MM.1S (cell line): ENCODE measurements at regions not wholly inside any gene's neighbourhood (a gene's known extent, or its start where the extent isn't known, plus 50 kb on each side); places are given as distances from the start of the nearest gene placed in this dataset.

Experiments
- DNase-seq: peaks from one replicate; pipeline ENCODE4 v3.0.0-alpha.2; 2015
- H2AFZ ChIP-seq: fragments of 300-600 bp; sonication (generic); 2 replicates; pipeline ENCODE4 v1.6.0; 2016; ENCODE audit warnings: antibody characterized with exemption, low read length
- H3F3A ChIP-seq: fragments of 300-600 bp; sonication (generic); 2 replicates; pipeline ENCODE4 v1.6.1; 2016; ENCODE audit warnings: mild to moderate bottlenecking, antibody characterized with exemption, low read length, moderate library complexity, mixed read lengths; ENCODE audit not compliant: insufficient read depth
- H3K27ac ChIP-seq: fragments of 300-600 bp; sonication (generic); 2 replicates; pipeline ENCODE4 v1.5.1; 2016; ENCODE audit warnings: mild to moderate bottlenecking, low read length
- H3K27me3 ChIP-seq: fragments of 300-600 bp; sonication (generic); replicated peaks from 2 replicates; pipeline ENCODE4 v1.6.0; 2016; ENCODE audit warnings: low read length; ENCODE audit not compliant: insufficient read depth
- H3K36me3 ChIP-seq: fragments of 300-600 bp; sonication (generic); replicated peaks from 2 replicates; pipeline ENCODE4 v1.6.1; 2016; ENCODE audit warnings: mild to moderate bottlenecking, low read length, mixed read lengths; ENCODE audit not compliant: insufficient read depth
- H3K4me1 ChIP-seq: fragments of 300-600 bp; sonication (generic); 2 replicates; pipeline ENCODE4 v1.6.1; 2016; ENCODE audit warnings: low read length, mixed read lengths
- H3K4me2 ChIP-seq: fragments of 300-600 bp; sonication (generic); 2 replicates; pipeline ENCODE4 v1.6.0; 2016; ENCODE audit warnings: low read depth, low read length
- H3K4me3 ChIP-seq: fragments of 300-600 bp; sonication (generic); 2 replicates; pipeline ENCODE4 v1.5.1; 2016; ENCODE audit warnings: low read length, mixed read lengths
- H3K79me2 ChIP-seq: fragments of 300-600 bp; sonication (generic); 2 replicates; pipeline ENCODE4 v1.6.1; 2016; ENCODE audit warnings: mixed run types, low read length, mixed read lengths
- H3K9ac ChIP-seq: fragments of 300-600 bp; sonication (generic); 2 replicates; pipeline ENCODE4 v1.6.1; 2016; ENCODE audit warnings: low read length, mixed read lengths
- H3K9me2 ChIP-seq: fragments of 300-600 bp; sonication (generic); replicated peaks from 2 replicates; pipeline ENCODE4 v1.6.1; 2016; ENCODE audit warnings: mild to moderate bottlenecking, low read length, mixed read lengths; ENCODE audit not compliant: insufficient read depth
- H3K9me3 ChIP-seq: fragments of 300-600 bp; sonication (generic); replicated peaks from 2 replicates; pipeline ENCODE4 v1.6.1; 2016; ENCODE audit warnings: mild to moderate bottlenecking, low read length, mixed read lengths; ENCODE audit not compliant: insufficient read depth
- H4K20me1 ChIP-seq: fragments of 300-600 bp; sonication (generic); 2 replicates; pipeline ENCODE4 v1.6.1; 2016; ENCODE audit warnings: mild to moderate bottlenecking, low read length, moderate library complexity, mixed read lengths; ENCODE audit not compliant: insufficient read depth
- CTCF ChIP-seq: fragments of 300-600 bp; sonication (generic); IDR thresholded peaks from 2 replicates; pipeline ENCODE4 v1.5.1; 2016; ENCODE audit warnings: antibody characterized with exemption, low read length, mixed read lengths
- EZH2 ChIP-seq: fragments of 300-600 bp; sonication (generic); optimal IDR thresholded peaks from 2 replicates; pipeline ENCODE3; 2017; ENCODE audit warnings: low read depth, mild to moderate bottlenecking, antibody characterized with exemption, low read length, mixed read lengths
- EZH2phosphoT487 ChIP-seq: fragments of 300-600 bp; sonication (generic); IDR thresholded peaks from 2 replicates; pipeline ENCODE4 v1.6.1; 2018; ENCODE audit warnings: antibody characterized with exemption, low read length

- no peak overlapping the region for H3K4me3 ChIP-seq
- H2AFZ ChIP-seq: no peak overlapping the region
- H3K27ac ChIP-seq: peak overlapping the region; percentile 21; the same call in 1 of the 2 replicates
- peaks cover 15% of the 10 kb centered on the region for H3K4me1 ChIP-seq
- peak; percentile 22 for DNase-seq
- H3K27me3 ChIP-seq: no peaks in the 10 kb centered on the region
- TF ChIP-seq EZH2phosphoT487: no peak
- TF ChIP-seq EZH2: no peak
- TF ChIP-seq CTCF: no peak
- no peak overlapping the region for H3K9ac ChIP-seq
- H3K36me3 ChIP-seq: no peaks in the 10 kb centered on the region
- H4K20me1 ChIP-seq: no peaks in the 10 kb centered on the region
- no peaks in the 10 kb centered on the region for H3F3A ChIP-seq
- H3K4me2 ChIP-seq: peak overlapping the region; percentile 21; the same call in 1 of the 2 replicates
- no peaks in the 10 kb centered on the region for H3K79me2 ChIP-seq
- H3K9me2 ChIP-seq: no peaks in the 10 kb centered on the region
- no peaks in the 10 kb centered on the region for H3K9me3 ChIP-seq
Observed at GRCh38 chr9:26604076-26604662, 288.4 kb downstream of the CAAP1 start.

GRCh38 chr9:26603617-26604016, 289.0 kb downstream of the CAAP1 start:
- no peak for TF ChIP-seq EZH2
- TF ChIP-seq EZH2phosphoT487: no peak
- TF ChIP-seq CTCF: no peak
- no peaks in the 10 kb centered on the region for H3K36me3 ChIP-seq
- H3K27me3 ChIP-seq: no peaks in the 10 kb centered on the region

GRCh38 chr9:26597542-26598149, 295.0 kb downstream of the CAAP1 start:
- no peaks in the 10 kb centered on the region for H3K27me3 ChIP-seq
- H2AFZ ChIP-seq: no peak overlapping the region
- H3K9ac ChIP-seq: no peak overlapping the region
- H3K4me2 ChIP-seq: no peak overlapping the region
- no peaks in the 10 kb centered on the region for H3K9me3 ChIP-seq
- H3K4me3 ChIP-seq: no peak overlapping the region
- H3K27ac ChIP-seq: no peak overlapping the region
- no peaks in the 10 kb centered on the region for H3F3A ChIP-seq
- H3K4me1 ChIP-seq: no peaks in the 10 kb centered on the region
- DNase-seq: no peak
- no peaks in the 10 kb centered on the region for H3K36me3 ChIP-seq
- H3K9me2 ChIP-seq: no peaks in the 10 kb centered on the region
- H3K79me2 ChIP-seq: no peaks in the 10 kb centered on the region
- TF ChIP-seq CTCF: no peak
- no peak for TF ChIP-seq EZH2
- TF ChIP-seq EZH2phosphoT487: no peak
- no peaks in the 10 kb centered on the region for H4K20me1 ChIP-seq

More at GRCh38 chr9:26603617-26604016, 289.0 kb downstream of the CAAP1 start:
- H3K4me3 ChIP-seq: no peak overlapping the region
- peaks cover 15% of the 10 kb centered on the region for H3K4me1 ChIP-seq
- H3K9ac ChIP-seq: no peak overlapping the region
- peak overlapping the region; percentile 21; the same call in 1 of the 2 replicates for H3K4me2 ChIP-seq
- H4K20me1 ChIP-seq: no peaks in the 10 kb centered on the region
- no peaks in the 10 kb centered on the region for H3K79me2 ChIP-seq
- no peak overlapping the region for H2AFZ ChIP-seq
- no peak overlapping the region for H3K27ac ChIP-seq
- H3K9me3 ChIP-seq: no peaks in the 10 kb centered on the region
- DNase-seq: no peak
- no peaks in the 10 kb centered on the region for H3F3A ChIP-seq
- no peaks in the 10 kb centered on the region for H3K9me2 ChIP-seq
